ENCODE measurements at regions not wholly inside any gene's neighbourhood (a gene's known extent, or its start where the extent isn't known, plus 50 kb on each side); places are given as distances from the start of the nearest gene placed in this dataset.

DNA sequence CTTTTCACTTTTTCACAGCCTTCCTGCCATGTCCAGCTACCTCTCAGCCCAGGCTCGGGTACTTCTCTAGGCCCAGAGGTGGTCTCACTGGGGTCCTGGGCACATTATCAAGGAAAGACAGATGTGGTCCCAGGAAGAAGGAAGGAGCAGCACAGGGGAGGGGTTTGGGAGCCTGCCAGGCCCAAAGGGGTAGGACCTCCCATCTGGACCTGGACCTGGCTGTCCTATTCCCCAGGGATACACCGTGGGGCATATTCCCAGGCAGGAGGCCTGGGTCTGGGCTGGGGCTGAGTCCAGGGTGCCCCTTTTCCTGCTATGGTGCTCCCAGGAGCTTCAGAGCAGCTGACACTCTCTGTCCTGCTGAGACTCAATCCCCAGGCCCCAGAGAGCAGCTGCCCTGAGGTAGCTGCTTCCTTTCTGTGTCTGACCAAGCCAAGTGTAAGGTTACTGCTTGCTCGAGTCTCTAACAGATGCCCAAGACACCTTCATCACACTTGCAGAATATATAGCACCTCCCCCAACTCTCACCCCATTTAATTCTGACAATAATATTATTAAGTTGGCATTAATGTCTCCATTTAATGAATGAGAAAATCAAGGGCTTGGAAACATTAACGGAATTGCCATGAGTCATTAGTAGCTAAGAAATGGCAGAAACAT is 232.0 kb downstream of the BUD13 start:
- Histone ChIP-seq H3K27me3 (ENCODE audit: control insufficient read depth in 2 of 2, insufficient read depth in 2 of 2, low read length in 2 of 2) (no peaks in the 10 kb centered on the region), H3K4me1 (ENCODE audit: control insufficient read depth in 1 of 2, insufficient read depth in 2 of 2, low read length in 2 of 2) (no peaks in the 10 kb centered on the region), H3K4me3 (replicated peaks in 1 of 3; ENCODE audit: low read depth in 2 of 3, low read length in 3 of 3) (no peak overlapping the region), H3K79me2 (ENCODE audit: insufficient read depth, low read length) (no peaks in the 10 kb centered on the region), H3K9me3 (replicated peaks in 1 of 2; ENCODE audit: control insufficient read depth in 1 of 2, insufficient read depth in 1 of 2, low read length in 2 of 2) (no peaks in the 10 kb centered on the region), H4K20me1 (ENCODE audit: insufficient read depth, low read length) (no peaks in the 10 kb centered on the region), H3K36me3 (replicated peaks in 1 of 2; ENCODE audit: control insufficient read depth in 1 of 2, insufficient read depth in 2 of 2, low read length in 2 of 2) (no peaks in the 10 kb centered on the region), H3K27ac (ENCODE audit: low read depth in 1 of 2, low read length in 2 of 2) (no peak overlapping the region), H2AFZ (ENCODE audit: insufficient read depth, low read depth, low read length, poor library complexity, severe bottlenecking) (no peak overlapping the region), H3K9ac (ENCODE audit: insufficient read depth, low read length, poor library complexity, severe bottlenecking) (no peak overlapping the region), H3K4me2 (replicated peaks; ENCODE audit: extremely low read depth, low read length, poor library complexity, severe bottlenecking) (no peak overlapping the region)
- DNase-seq: no peak
- WGBS (ENCODE audit: insufficient coverage): 76% methylated on average over 1 of the region's 4 CpGs
- intact Hi-C loops (cut with micrococcal nuclease): no loop called here
- Mint-ChIP-seq H3K27me3 (ENCODE audit: low read depth in 3 of 3) (peaks cover 2 to 10% (median 7%) of the 10 kb centered on the region in 3 donors), H3K36me3 (no peaks in the 10 kb centered on the region), H3K4me3 (no peak overlapping the region), H3K27ac (no peak overlapping the region), H3K9me3 (peaks cover 0 to 2% (median 0%) of the 10 kb centered on the region in 7 donors), H3K4me1 (no peaks in the 10 kb centered on the region)
- no peak for TF ChIP-seq CTCF (IDR thresholded peaks at IDR 0.05)

GRCh38 chr11:116539836-116540418 is 232.9 kb downstream of the BUD13 start:
- DNase-seq: no peak
- no peak overlapping the region for H3K27ac Mint-ChIP-seq
- H3K9me3 Mint-ChIP-seq: peaks cover 0 to 2% (median 0%) of the 10 kb centered on the region in 7 donors
- Histone ChIP-seq H3K4me3 (replicated peaks in 1 of 3; ENCODE audit: low read depth in 2 of 3, low read length in 3 of 3) (no peak overlapping the region), H4K20me1 (ENCODE audit: insufficient read depth, low read length) (no peaks in the 10 kb centered on the region), H3K27ac (ENCODE audit: low read depth in 1 of 2, low read length in 2 of 2) (no peak overlapping the region), H3K4me2 (replicated peaks; ENCODE audit: extremely low read depth, low read length, poor library complexity, severe bottlenecking) (no peak overlapping the region), H3K4me1 (ENCODE audit: control insufficient read depth in 1 of 2, insufficient read depth in 2 of 2, low read length in 2 of 2) (no peaks in the 10 kb centered on the region), H2AFZ (ENCODE audit: insufficient read depth, low read depth, low read length, poor library complexity, severe bottlenecking) (no peak overlapping the region), H3K27me3 (ENCODE audit: control insufficient read depth in 2 of 2, insufficient read depth in 2 of 2, low read length in 2 of 2) (no peaks in the 10 kb centered on the region), H3K9me3 (replicated peaks in 1 of 2; ENCODE audit: control insufficient read depth in 1 of 2, insufficient read depth in 1 of 2, low read length in 2 of 2) (no peaks in the 10 kb centered on the region), H3K36me3 (replicated peaks in 1 of 2; ENCODE audit: control insufficient read depth in 1 of 2, insufficient read depth in 2 of 2, low read length in 2 of 2) (no peaks in the 10 kb centered on the region), H3K9ac (ENCODE audit: insufficient read depth, low read length, poor library complexity, severe bottlenecking) (no peak overlapping the region), H3K79me2 (ENCODE audit: insufficient read depth, low read length) (no peaks in the 10 kb centered on the region)
- no peak overlapping the region for H3K4me3 Mint-ChIP-seq
- TF ChIP-seq CTCF (IDR thresholded peaks at IDR 0.05): no peak
- intact Hi-C loops (cut with micrococcal nuclease): no loop called here
- H3K4me1 Mint-ChIP-seq: no peaks in the 10 kb centered on the region
- WGBS (ENCODE audit: insufficient coverage): 67% methylated on average over 2 of the region's 2 CpGs
- H3K36me3 Mint-ChIP-seq: no peaks in the 10 kb centered on the region
- peaks cover 6 to 12% (median 9%) of the 10 kb centered on the region in 3 donors for H3K27me3 Mint-ChIP-seq (ENCODE audit: low read depth in 3 of 3)

Data from CD14-positive monocyte (primary cell).